ENCODE measurements at regions not wholly inside any gene's neighbourhood (a gene's known extent, or its start where the extent isn't known, plus 50 kb on each side); places are given as distances from the start of the nearest gene placed in this dataset.

DNA sequence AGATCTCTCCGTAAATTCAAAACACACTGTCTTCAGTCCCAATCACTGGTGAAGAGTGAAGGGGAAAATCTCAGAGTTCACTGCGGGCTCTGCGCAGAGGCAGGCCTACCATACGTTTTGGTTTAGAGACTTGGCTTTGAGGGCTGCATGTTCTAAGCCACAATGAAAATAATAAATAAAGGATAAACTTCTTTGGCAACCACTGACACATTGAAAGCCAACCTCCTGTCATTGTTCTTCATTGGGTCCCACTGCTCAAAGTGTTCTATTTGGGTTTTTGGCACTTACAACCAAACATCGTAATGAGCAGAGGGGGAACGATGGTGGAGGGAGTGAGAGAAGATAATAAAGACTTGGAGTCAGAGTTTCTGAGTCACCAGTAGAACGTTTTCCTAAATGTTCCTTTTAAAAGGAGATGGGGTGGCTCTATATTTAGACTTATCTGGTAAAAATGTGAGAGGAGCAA lies 472.9 kb downstream of the SOX6 start:
- RAD21 ChIA-PET (ENCODE audit: low non-redundant PET in 1 of 2, low total read pairs in 2 of 2, uncharacterized antibody in 2 of 2, unreplicated experiment in 2 of 2): no interaction called here
- H3K36me3 ChIP-seq (ENCODE audit: control insufficient read depth in 1 of 2, insufficient read depth in 2 of 2, low read length in 2 of 2): no peaks in the 10 kb centered on the region
- DNase-seq (ENCODE audit: low read depth, low spot score): no peak
- CTCF ChIA-PET: no interaction called here
- TF ChIP-seq EGR1 (IDR thresholded peaks at IDR 0.05; ENCODE audit: low read depth) (no peak), TCF7L2 (IDR thresholded peaks at IDR 0.05; ENCODE audit: borderline replicate concordance, extremely low read depth, insufficient read depth, insufficient read length) (no peak)
- TF ChIP-seq, protein P1, sequence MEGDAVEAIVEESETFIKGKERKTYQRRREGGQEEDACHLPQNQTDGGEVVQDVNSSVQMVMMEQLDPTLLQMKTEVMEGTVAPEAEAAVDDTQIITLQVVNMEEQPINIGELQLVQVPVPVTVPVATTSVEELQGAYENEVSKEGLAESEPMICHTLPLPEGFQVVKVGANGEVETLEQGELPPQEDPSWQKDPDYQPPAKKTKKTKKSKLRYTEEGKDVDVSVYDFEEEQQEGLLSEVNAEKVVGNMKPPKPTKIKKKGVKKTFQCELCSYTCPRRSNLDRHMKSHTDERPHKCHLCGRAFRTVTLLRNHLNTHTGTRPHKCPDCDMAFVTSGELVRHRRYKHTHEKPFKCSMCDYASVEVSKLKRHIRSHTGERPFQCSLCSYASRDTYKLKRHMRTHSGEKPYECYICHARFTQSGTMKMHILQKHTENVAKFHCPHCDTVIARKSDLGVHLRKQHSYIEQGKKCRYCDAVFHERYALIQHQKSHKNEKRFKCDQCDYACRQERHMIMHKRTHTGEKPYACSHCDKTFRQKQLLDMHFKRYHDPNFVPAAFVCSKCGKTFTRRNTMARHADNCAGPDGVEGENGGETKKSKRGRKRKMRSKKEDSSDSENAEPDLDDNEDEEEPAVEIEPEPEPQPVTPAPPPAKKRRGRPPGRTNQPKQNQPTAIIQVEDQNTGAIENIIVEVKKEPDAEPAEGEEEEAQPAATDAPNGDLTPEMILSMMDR (IDR thresholded peaks at IDR 0.05 in 2 of 3, conservative IDR thresholded peaks at IDR 0.05 in 1 of 3; ENCODE audit: borderline replicate concordance in 1 of 3, insufficient read depth in 1 of 3, low read depth in 2 of 3, low read length in 2 of 3): no peak
- H3K9me2 ChIP-seq (ENCODE audit: insufficient read depth): no peaks in the 10 kb centered on the region
- H3K27me3 ChIP-seq (ENCODE audit: insufficient read depth, low read length): peaks cover 18% of the 10 kb centered on the region
- H3K9me3 ChIP-seq (ENCODE audit: control insufficient read depth in 1 of 2, insufficient read depth in 1 of 2, low read depth in 1 of 2, low read length in 2 of 2): no peaks in the 10 kb centered on the region
- no peak overlapping the region for H3K27ac ChIP-seq (ENCODE audit: low read depth, low read length)
- ATAC-seq: no peak
- H4K20me1 ChIP-seq (ENCODE audit: insufficient read depth): no peaks in the 10 kb centered on the region
- H3K9ac ChIP-seq (ENCODE audit: low read length): no peak overlapping the region
- no peak overlapping the region for H2AFZ ChIP-seq (ENCODE audit: low read depth, low read length, poor library complexity, severe bottlenecking)
- no peaks in the 10 kb centered on the region for H3K4me1 ChIP-seq (ENCODE audit: control insufficient read depth in 1 of 2, insufficient read depth in 2 of 2, low read length in 2 of 2)
- BruUV-seq (replicated peaks): no TSS peak
- no peak overlapping the region for H3K4me3 ChIP-seq (replicated peaks in 1 of 2; ENCODE audit: low read depth in 1 of 2, low read length in 2 of 2)
- H3K4me2 ChIP-seq (ENCODE audit: low read length): no peak overlapping the region
- H3K79me2 ChIP-seq (ENCODE audit: insufficient read depth, low read length): no peaks in the 10 kb centered on the region
- POLR2A ChIA-PET: no interaction called here
- intact Hi-C loops (cut with micrococcal nuclease): no loop called here

GRCh38 chr11:15884141-15884540 lies 472.2 kb downstream of the SOX6 start:
- POLR2A ChIA-PET: no interaction called here
- Histone ChIP-seq H3K27ac (ENCODE audit: low read depth, low read length) (no peak overlapping the region), H3K9ac (ENCODE audit: low read length) (no peak overlapping the region), H3K9me2 (ENCODE audit: insufficient read depth) (no peaks in the 10 kb centered on the region), H3K4me3 (replicated peaks in 1 of 2; ENCODE audit: low read depth in 1 of 2, low read length in 2 of 2) (no peak overlapping the region), H3K4me1 (ENCODE audit: control insufficient read depth in 1 of 2, insufficient read depth in 2 of 2, low read length in 2 of 2) (no peaks in the 10 kb centered on the region), H3K9me3 (ENCODE audit: control insufficient read depth in 1 of 2, insufficient read depth in 1 of 2, low read depth in 1 of 2, low read length in 2 of 2) (no peaks in the 10 kb centered on the region), H2AFZ (ENCODE audit: low read depth, low read length, poor library complexity, severe bottlenecking) (no peak overlapping the region), H3K4me2 (ENCODE audit: low read length) (no peak overlapping the region), H3K27me3 (ENCODE audit: insufficient read depth, low read length) (peaks cover 18% of the 10 kb centered on the region), H3K79me2 (ENCODE audit: insufficient read depth, low read length) (no peaks in the 10 kb centered on the region), H3K36me3 (ENCODE audit: control insufficient read depth in 1 of 2, insufficient read depth in 2 of 2, low read length in 2 of 2) (no peaks in the 10 kb centered on the region), H4K20me1 (ENCODE audit: insufficient read depth) (no peaks in the 10 kb centered on the region)
- CTCF ChIA-PET: no interaction called here
- RAD21 ChIA-PET (ENCODE audit: low non-redundant PET in 1 of 2, low total read pairs in 2 of 2, uncharacterized antibody in 2 of 2, unreplicated experiment in 2 of 2): no interaction called here
- TF ChIP-seq CBX3 (IDR thresholded peaks at IDR 0.05; ENCODE audit: low read depth) (no peak), TCF7L2 (IDR thresholded peaks at IDR 0.05; ENCODE audit: borderline replicate concordance, extremely low read depth, insufficient read depth, insufficient read length) (no peak), ZNF274 (IDR thresholded peaks at IDR 0.05; ENCODE audit: low read depth, low read length) (no peak), EZH2phosphoT487 (IDR thresholded peaks at IDR 0.05; ENCODE audit: borderline replicate concordance) (no peak), JUND (IDR thresholded peaks at IDR 0.05) (no peak), EZH2 (IDR thresholded peaks at IDR 0.05) (no peak), RAD21 (IDR thresholded peaks at IDR 0.05; ENCODE audit: low read depth) (no peak)
- intact Hi-C loops (cut with micrococcal nuclease): no loop called here
- BruUV-seq (replicated peaks): no TSS peak
- ATAC-seq (no peak), DNase-seq (ENCODE audit: low read depth, low spot score) (no peak)

Data from HCT116 (cell line).